ENCODE measurements at regions not wholly inside any gene's neighbourhood (a gene's known extent, or its start where the extent isn't known, plus 50 kb on each side); places are given as distances from the start of the nearest gene placed in this dataset.

GRCh38 chr14:29444805-29445204 lies 482.8 kb downstream of the PRKD1 start:
- H3K9me3 ChIP-seq (ENCODE audit: insufficient read depth, low read depth, low read length) = no peaks in the 10 kb centered on the region
- no peak overlapping the region for H4K91ac ChIP-seq (ENCODE audit: low read depth, low read length)
- no peak overlapping the region for H2AK5ac ChIP-seq (ENCODE audit: low read length)
- no peak overlapping the region for H3K4me2 ChIP-seq (ENCODE audit: low read length)
- H3K4ac ChIP-seq (ENCODE audit: low read depth, low read length) = no peak overlapping the region
- H4K8ac ChIP-seq (ENCODE audit: low read depth, low read length) = no peak overlapping the region
- no peaks in the 10 kb centered on the region for H3K27me3 ChIP-seq (ENCODE audit: insufficient read depth, low read length)
- no peak overlapping the region for H4K12ac ChIP-seq (ENCODE audit: low read depth, low read length)
- no peak overlapping the region for H2AFZ ChIP-seq (ENCODE audit: insufficient read depth, low read length, poor library complexity)
- no peaks in the 10 kb centered on the region for H3K79me1 ChIP-seq (ENCODE audit: low read length)
- no peak overlapping the region for H3K23ac ChIP-seq (ENCODE audit: low read length)
- H3K4me1 ChIP-seq (ENCODE audit: control insufficient read depth in 1 of 2, insufficient read depth in 2 of 2, low read length in 2 of 2) = no peaks in the 10 kb centered on the region
- no peak overlapping the region for H2BK12ac ChIP-seq (ENCODE audit: low read length)
- H3K9ac ChIP-seq (ENCODE audit: low read length) = no peak overlapping the region
- no peak overlapping the region for H2BK5ac ChIP-seq (ENCODE audit: low read depth, low read length, poor library complexity)
- H3K36me3 ChIP-seq (ENCODE audit: control insufficient read depth in 1 of 2, insufficient read depth in 2 of 2, low read length in 2 of 2) = no peaks in the 10 kb centered on the region
- no peak overlapping the region for H3K4me3 ChIP-seq (ENCODE audit: low read depth, low read length)
- no peaks in the 10 kb centered on the region for H3K79me2 ChIP-seq (ENCODE audit: control insufficient read depth, insufficient read depth, low read length, poor library complexity)
- H2BK120ac ChIP-seq (ENCODE audit: insufficient read depth, low read length, poor library complexity) = no peak overlapping the region
- no peak overlapping the region for H3K27ac ChIP-seq (ENCODE audit: low read depth, low read length)
- DNase-seq = no peak
- H3K18ac ChIP-seq (ENCODE audit: low read length) = no peak overlapping the region
- H3K14ac ChIP-seq (ENCODE audit: low read length) = no peak overlapping the region
- no CpG with 5 or more reads among the region's 1 CpG for WGBS (ENCODE audit: extremely low coverage, insufficient coverage, insufficient read length)

GRCh38 chr14:29446971-29447370 lies 480.7 kb downstream of the PRKD1 start:
- no peak overlapping the region for H3K4ac ChIP-seq (ENCODE audit: low read depth, low read length)
- H2BK120ac ChIP-seq (ENCODE audit: insufficient read depth, low read length, poor library complexity) = no peak overlapping the region
- H3K9me3 ChIP-seq (ENCODE audit: insufficient read depth, low read depth, low read length) = no peaks in the 10 kb centered on the region
- no peak for DNase-seq
- no peak overlapping the region for H2BK5ac ChIP-seq (ENCODE audit: low read depth, low read length, poor library complexity)
- no peaks in the 10 kb centered on the region for H3K36me3 ChIP-seq (ENCODE audit: control insufficient read depth in 1 of 2, insufficient read depth in 2 of 2, low read length in 2 of 2)
- no peaks in the 10 kb centered on the region for H3K79me2 ChIP-seq (ENCODE audit: control insufficient read depth, insufficient read depth, low read length, poor library complexity)
- H2BK12ac ChIP-seq (ENCODE audit: low read length) = no peak overlapping the region
- 100% methylated on average over 1 of the region's 5 CpGs for WGBS (ENCODE audit: extremely low coverage, insufficient coverage, insufficient read length)
- H3K27ac ChIP-seq (ENCODE audit: low read depth, low read length) = no peak overlapping the region
- H3K14ac ChIP-seq (ENCODE audit: low read length) = no peak overlapping the region
- no peaks in the 10 kb centered on the region for H3K27me3 ChIP-seq (ENCODE audit: insufficient read depth, low read length)
- H3K9ac ChIP-seq (ENCODE audit: low read length) = no peak overlapping the region
- no peak overlapping the region for H3K23ac ChIP-seq (ENCODE audit: low read length)
- H4K91ac ChIP-seq (ENCODE audit: low read depth, low read length) = no peak overlapping the region
- no peaks in the 10 kb centered on the region for H3K4me1 ChIP-seq (ENCODE audit: control insufficient read depth in 1 of 2, insufficient read depth in 2 of 2, low read length in 2 of 2)
- H4K8ac ChIP-seq (ENCODE audit: low read depth, low read length) = no peak overlapping the region
- H3K18ac ChIP-seq (ENCODE audit: low read length) = no peak overlapping the region
- H4K12ac ChIP-seq (ENCODE audit: low read depth, low read length) = no peak overlapping the region
- H3K4me2 ChIP-seq (ENCODE audit: low read length) = no peak overlapping the region
- H2AFZ ChIP-seq (ENCODE audit: insufficient read depth, low read length, poor library complexity) = no peak overlapping the region
- H3K4me3 ChIP-seq (ENCODE audit: low read depth, low read length) = no peak overlapping the region
- no peaks in the 10 kb centered on the region for H3K79me1 ChIP-seq (ENCODE audit: low read length)
- H2AK5ac ChIP-seq (ENCODE audit: low read length) = no peak overlapping the region

GRCh38 chr14:29451941-29452340 lies 475.7 kb downstream of the PRKD1 start:
- no CpG with 5 or more reads among the region's 2 CpGs for WGBS (ENCODE audit: extremely low coverage, insufficient coverage, insufficient read length)
- H3K14ac ChIP-seq (ENCODE audit: low read length) = no peak overlapping the region

GRCh38 chr14:29453045-29453444 lies 474.6 kb downstream of the PRKD1 start:
- no peaks in the 10 kb centered on the region for H3K36me3 ChIP-seq (ENCODE audit: control insufficient read depth in 1 of 2, insufficient read depth in 2 of 2, low read length in 2 of 2)
- no peaks in the 10 kb centered on the region for H3K4me1 ChIP-seq (ENCODE audit: control insufficient read depth in 1 of 2, insufficient read depth in 2 of 2, low read length in 2 of 2)
- H2BK120ac ChIP-seq (ENCODE audit: insufficient read depth, low read length, poor library complexity) = no peak overlapping the region
- H3K9me3 ChIP-seq (ENCODE audit: insufficient read depth, low read depth, low read length) = no peaks in the 10 kb centered on the region
- no peak overlapping the region for H3K23ac ChIP-seq (ENCODE audit: low read length)
- no peak overlapping the region for H4K8ac ChIP-seq (ENCODE audit: low read depth, low read length)
- H3K4me3 ChIP-seq (ENCODE audit: low read depth, low read length) = no peak overlapping the region
- H3K27ac ChIP-seq (ENCODE audit: low read depth, low read length) = no peak overlapping the region
- H3K79me1 ChIP-seq (ENCODE audit: low read length) = no peaks in the 10 kb centered on the region
- H3K14ac ChIP-seq (ENCODE audit: low read length) = no peak overlapping the region
- DNase-seq = no peak
- H3K18ac ChIP-seq (ENCODE audit: low read length) = no peak overlapping the region
- H2AFZ ChIP-seq (ENCODE audit: insufficient read depth, low read length, poor library complexity) = no peak overlapping the region
- H3K27me3 ChIP-seq (ENCODE audit: insufficient read depth, low read length) = no peaks in the 10 kb centered on the region
- no peaks in the 10 kb centered on the region for H3K79me2 ChIP-seq (ENCODE audit: control insufficient read depth, insufficient read depth, low read length, poor library complexity)
- no peak overlapping the region for H2BK5ac ChIP-seq (ENCODE audit: low read depth, low read length, poor library complexity)
- no peak overlapping the region for H4K12ac ChIP-seq (ENCODE audit: low read depth, low read length)
- H3K9ac ChIP-seq (ENCODE audit: low read length) = no peak overlapping the region
- no peak overlapping the region for H3K4ac ChIP-seq (ENCODE audit: low read depth, low read length)
- H3K4me2 ChIP-seq (ENCODE audit: low read length) = no peak overlapping the region
- no peak overlapping the region for H2BK12ac ChIP-seq (ENCODE audit: low read length)
- no peak overlapping the region for H2AK5ac ChIP-seq (ENCODE audit: low read length)
- no peak overlapping the region for H4K91ac ChIP-seq (ENCODE audit: low read depth, low read length)

More at GRCh38 chr14:29451941-29452340, 475.7 kb downstream of the PRKD1 start:
- H3K23ac ChIP-seq (ENCODE audit: low read length) = no peak overlapping the region
- H3K9ac ChIP-seq (ENCODE audit: low read length) = no peak overlapping the region
- H4K12ac ChIP-seq (ENCODE audit: low read depth, low read length) = no peak overlapping the region
- H3K27ac ChIP-seq (ENCODE audit: low read depth, low read length) = no peak overlapping the region
- no peak overlapping the region for H3K4me3 ChIP-seq (ENCODE audit: low read depth, low read length)
- no peaks in the 10 kb centered on the region for H3K36me3 ChIP-seq (ENCODE audit: control insufficient read depth in 1 of 2, insufficient read depth in 2 of 2, low read length in 2 of 2)
- H3K4ac ChIP-seq (ENCODE audit: low read depth, low read length) = no peak overlapping the region
- no peak overlapping the region for H3K4me2 ChIP-seq (ENCODE audit: low read length)
- no peak overlapping the region for H2AK5ac ChIP-seq (ENCODE audit: low read length)
- H3K27me3 ChIP-seq (ENCODE audit: insufficient read depth, low read length) = no peaks in the 10 kb centered on the region
- H3K79me1 ChIP-seq (ENCODE audit: low read length) = no peaks in the 10 kb centered on the region
- H3K9me3 ChIP-seq (ENCODE audit: insufficient read depth, low read depth, low read length) = no peaks in the 10 kb centered on the region
- H2AFZ ChIP-seq (ENCODE audit: insufficient read depth, low read length, poor library complexity) = no peak overlapping the region
- no peaks in the 10 kb centered on the region for H3K79me2 ChIP-seq (ENCODE audit: control insufficient read depth, insufficient read depth, low read length, poor library complexity)
- no peak overlapping the region for H4K8ac ChIP-seq (ENCODE audit: low read depth, low read length)
- H3K18ac ChIP-seq (ENCODE audit: low read length) = no peak overlapping the region
- DNase-seq = no peak
- no peak overlapping the region for H2BK5ac ChIP-seq (ENCODE audit: low read depth, low read length, poor library complexity)
- no peak overlapping the region for H2BK12ac ChIP-seq (ENCODE audit: low read length)
- H4K91ac ChIP-seq (ENCODE audit: low read depth, low read length) = no peak overlapping the region
- no peaks in the 10 kb centered on the region for H3K4me1 ChIP-seq (ENCODE audit: control insufficient read depth in 1 of 2, insufficient read depth in 2 of 2, low read length in 2 of 2)
- H2BK120ac ChIP-seq (ENCODE audit: insufficient read depth, low read length, poor library complexity) = no peak overlapping the region
